Adipose tissue (tissue), 3 donors: ENCODE measurements at regions not wholly inside any gene's neighbourhood (a gene's known extent, or its start where the extent isn't known, plus 50 kb on each side); places are given as distances from the start of the nearest gene placed in this dataset.
"Not testable (repeated sequence)": the region's sequence is repeated elsewhere in the genome, so short reads cannot be mapped to it uniquely, and the experiment has no call there.

Experiments
- H3K27ac ChIP-seq: one replicate; pipeline ENCODE4 v1.5.1; 2013; ENCODE audit warnings: low read depth, low read length
- WGBS, 3 donors: extraction: QIAGEN DNeasy Blood & Tissue Kit; methylation state at CpG; one replicate each; pipeline ENCODE4 v1.1.7; 2013; 5-methylcytosine and 5-hydroxymethylcytosine counted together
- donor health status: healthy with polysubstance abuse.
- donor health status: Bipolar disorder and iron deficiency.
- donor health status: healthy.

DNA sequence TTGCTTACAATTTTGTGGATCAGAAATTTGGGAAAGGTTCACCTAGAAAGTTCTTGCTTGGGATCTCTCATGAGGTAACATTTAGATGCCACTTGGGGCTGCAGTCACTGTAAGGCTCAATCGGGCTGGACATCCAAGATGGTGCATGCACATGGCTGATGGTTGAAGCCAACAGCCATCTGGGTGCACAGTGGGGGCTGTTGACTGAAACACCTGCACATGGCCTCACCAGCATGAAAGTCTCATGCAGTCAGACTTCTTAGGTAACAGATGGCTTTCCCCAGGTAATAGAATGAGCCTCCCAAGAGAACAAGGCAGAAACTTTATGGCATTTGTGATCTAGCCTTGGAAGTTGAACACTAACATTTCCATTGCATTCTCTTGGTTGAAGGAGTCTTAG lies 740.7 kb upstream of the AUTS2 start:
- 90 to 100% (median 92%) methylated on average over 1 of the region's 1 CpG for WGBS, 3 donors
- H3K27ac ChIP-seq: no peak overlapping the region

DNA sequence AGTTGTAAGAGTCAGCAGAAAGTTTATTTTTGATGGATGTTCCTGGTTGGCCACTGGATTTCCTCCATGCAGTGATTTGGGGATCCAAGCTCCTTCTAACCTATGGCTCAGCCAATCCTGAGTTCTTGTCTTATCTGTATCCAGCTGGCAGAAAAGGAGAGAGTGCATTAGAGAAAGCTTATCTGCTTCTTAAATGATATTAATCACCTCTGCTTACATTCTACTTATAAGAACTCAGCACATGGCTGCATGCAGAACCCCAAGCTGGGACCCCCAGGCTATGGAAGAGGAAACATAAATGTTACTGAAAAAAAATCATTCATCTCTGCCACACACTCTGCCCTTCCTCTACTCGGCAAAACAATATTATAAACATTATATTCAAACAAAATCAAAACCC lies 739.8 kb upstream of the AUTS2 start:
- 69 to 79% (median 78%) methylated on average over 1 of the region's 1 CpG for WGBS, 3 donors
- no peak overlapping the region for H3K27ac ChIP-seq

DNA sequence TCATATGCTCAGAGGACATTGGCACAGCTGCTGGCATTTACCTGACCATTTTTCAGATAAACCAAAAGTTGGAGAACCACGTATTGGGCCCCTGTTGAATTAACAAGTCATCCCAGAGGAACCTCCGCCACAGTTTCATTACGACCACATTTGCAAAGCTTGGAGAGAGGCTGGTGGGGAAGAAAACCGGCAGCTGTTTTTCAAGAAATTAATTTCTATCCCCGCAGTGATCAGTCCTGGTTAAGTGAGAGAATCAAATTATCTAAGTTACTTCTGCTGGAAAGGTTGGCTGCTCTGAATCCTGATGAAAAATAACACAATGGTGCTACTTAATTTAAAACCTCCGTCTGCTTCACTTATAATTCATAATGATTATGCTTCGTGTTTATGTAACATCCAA lies 737.1 kb upstream of the AUTS2 start:
- 66 to 81% (median 79%) methylated on average over 7 of the region's 7 CpGs for WGBS, 3 donors
- H3K27ac ChIP-seq: no peak overlapping the region

DNA sequence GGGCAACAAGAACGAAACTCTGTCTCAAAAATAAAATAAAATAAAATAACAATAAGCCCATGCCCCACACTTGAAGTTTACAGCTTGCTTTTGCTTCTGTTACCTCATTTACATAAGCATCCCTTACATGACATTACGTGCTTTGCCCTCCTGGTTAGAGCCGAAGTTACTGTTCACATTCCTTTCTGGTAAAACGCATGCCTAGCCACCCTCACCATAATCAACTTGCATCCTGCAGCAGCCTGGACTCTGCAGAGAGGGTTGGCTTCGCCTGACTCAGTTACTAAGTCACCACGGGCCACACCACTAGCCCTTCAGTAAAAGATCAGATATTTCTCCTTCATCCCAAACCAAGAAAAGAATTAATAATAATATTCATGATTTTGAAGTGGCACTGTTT lies 736.0 kb upstream of the AUTS2 start:
- H3K27ac ChIP-seq: no peak overlapping the region
- 87 to 93% (median 90%) methylated on average over 6 of the region's 6 CpGs for WGBS, 3 donors

DNA sequence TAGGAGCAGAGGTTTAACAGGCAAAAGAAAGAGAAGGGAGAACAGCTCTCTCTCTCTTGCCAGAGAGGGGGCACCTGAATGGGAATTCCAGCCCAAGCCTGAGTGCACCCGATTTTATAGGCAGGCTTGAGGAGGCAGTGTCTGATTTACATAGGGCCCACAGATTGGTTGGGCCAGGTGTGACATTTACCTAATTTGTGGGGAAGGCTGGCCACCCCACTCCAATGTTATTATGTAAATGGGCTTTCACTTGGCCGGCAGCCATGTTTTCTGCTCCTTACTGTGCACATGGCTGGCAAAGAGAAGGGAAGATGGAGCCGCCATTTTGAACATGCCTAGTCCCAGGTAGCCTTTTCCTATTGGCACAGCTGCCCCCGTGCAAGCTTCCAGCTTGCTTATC lies 735.5 kb upstream of the AUTS2 start:
- 80 to 93% (median 87%) methylated on average over 4 of the region's 4 CpGs for WGBS, 3 donors
- no peak overlapping the region for H3K27ac ChIP-seq

DNA sequence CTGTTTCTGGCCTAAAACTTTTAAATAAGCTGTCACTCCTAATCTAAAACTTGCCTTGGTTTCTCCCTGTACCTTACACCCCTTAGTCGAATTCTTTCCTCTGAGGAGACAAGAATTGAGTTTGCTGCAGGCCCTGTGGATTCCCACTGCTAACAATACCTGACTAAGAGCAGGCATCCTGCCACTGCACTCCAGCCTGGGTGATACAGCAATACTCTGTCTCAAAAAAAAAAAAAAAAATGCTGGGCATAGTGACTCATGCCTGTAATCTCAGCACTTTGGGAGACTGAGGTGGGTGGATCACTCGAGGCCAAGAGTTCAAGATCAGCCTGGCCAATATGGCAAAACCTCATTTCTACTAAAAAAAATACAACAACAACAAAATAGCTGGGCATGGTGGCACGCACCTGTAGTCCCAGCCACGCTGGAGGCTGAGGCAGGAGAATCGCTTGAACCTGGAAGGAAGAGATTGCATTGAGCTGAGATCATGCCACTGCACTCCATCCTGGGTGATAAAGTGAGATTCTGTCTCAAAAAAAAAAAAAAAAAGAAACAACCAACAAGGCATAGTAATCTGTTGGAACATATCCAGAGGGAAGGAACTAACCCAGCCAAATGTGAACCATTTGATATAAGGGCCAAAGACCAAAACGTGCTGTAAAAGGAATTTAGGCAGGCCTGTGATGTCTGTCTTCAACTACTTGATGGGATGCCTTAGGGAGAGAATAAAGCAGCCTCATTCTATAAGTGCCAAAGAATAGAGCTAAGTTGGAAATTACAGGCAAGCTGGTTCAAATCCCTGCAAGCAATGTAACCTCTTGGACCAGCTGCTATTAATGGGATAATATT lies 732.7 kb upstream of the AUTS2 start:
- 65 to 76% (median 67%) methylated on average over 6 of the region's 6 CpGs for WGBS, 3 donors
- no peak overlapping the region for H3K27ac ChIP-seq

DNA sequence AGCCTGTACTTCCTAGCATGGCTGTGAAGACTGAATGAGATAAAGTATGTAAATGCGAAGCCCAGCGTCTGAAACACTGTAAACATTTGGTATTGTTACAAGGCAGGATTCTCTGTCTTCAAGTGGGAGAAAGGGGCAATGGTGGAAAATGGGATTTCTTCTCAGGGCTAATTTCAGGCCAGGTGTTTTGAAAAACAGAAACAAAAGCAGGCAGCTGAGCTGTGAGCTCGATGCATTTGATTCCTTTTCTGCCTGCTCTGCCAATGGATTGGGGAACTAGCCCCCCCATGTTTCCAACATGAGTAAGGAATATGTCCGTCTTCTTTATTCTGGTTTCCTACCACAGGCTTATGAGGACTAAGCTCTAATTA lies 732.1 kb upstream of the AUTS2 start:
- no peak overlapping the region for H3K27ac ChIP-seq
- 77 to 79% (median 78%) methylated on average over 4 of the region's 4 CpGs for WGBS, 3 donors

DNA sequence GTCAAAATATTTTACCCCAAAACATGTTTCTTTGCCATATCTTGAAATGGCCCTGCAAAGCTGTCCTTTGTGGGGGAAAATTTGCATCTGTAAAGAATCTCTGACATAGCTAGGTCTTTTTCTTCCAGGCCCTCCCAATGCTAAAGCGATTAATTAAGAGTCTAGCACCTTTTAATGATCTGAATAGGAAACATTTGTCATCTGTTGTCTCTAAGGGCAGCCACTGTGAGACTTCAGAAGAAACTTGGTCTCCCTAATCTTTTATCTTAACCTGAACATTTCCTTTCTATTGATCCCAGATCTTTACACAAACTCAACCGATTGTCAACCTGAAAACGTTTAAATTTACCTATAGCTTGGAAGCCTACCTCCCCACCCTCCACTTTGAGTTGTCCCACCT lies 731.6 kb upstream of the AUTS2 start:
- H3K27ac ChIP-seq: not testable (repeated sequence)
- 65 to 84% (median 71%) methylated on average over 3 of the region's 3 CpGs for WGBS, 3 donors

DNA sequence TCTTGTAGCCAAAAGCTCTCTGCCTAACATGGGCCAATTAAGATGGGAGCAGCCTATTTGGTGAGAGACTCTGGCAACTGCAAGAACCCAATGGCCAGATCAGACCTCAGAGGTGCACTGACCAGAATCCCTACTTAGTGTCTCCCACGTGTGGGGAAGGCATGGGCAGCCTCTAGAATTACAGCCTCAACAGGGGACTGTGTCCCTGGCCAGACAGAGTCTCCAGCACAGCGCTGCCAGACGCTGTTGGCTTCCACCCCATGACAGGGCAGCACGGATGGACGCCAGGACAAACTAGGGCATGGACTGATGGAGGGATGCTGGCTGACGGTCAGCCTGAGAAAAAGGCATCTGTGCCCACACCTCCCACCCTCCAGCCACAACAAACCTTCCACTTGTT lies 729.3 kb upstream of the AUTS2 start:
- 71 to 77% (median 73%) methylated on average over 6 of the region's 6 CpGs for WGBS, 3 donors
- no peak overlapping the region for H3K27ac ChIP-seq

DNA sequence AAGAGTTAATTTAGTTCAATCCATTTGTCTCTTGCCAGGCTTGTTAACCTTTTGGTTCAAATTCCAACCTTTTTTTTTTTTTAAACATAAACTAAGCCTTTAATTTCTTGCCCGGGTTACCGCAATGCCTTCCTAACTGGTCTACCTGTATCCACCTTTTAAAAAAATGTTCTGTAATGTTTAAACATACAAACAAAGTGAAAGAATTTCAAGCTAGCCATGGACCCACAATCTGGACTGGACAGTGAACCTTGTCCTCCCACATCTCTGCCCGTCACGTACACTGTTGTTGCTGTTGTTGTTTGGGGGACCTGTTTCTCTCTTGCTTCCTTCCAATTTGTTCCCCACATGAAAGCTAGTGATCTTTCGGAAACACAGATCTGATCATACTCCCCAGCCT lies 724.7 kb upstream of the AUTS2 start:
- H3K27ac ChIP-seq: no peak overlapping the region
- 70 to 87% (median 77%) methylated on average over 5 of the region's 5 CpGs for WGBS, 3 donors

DNA sequence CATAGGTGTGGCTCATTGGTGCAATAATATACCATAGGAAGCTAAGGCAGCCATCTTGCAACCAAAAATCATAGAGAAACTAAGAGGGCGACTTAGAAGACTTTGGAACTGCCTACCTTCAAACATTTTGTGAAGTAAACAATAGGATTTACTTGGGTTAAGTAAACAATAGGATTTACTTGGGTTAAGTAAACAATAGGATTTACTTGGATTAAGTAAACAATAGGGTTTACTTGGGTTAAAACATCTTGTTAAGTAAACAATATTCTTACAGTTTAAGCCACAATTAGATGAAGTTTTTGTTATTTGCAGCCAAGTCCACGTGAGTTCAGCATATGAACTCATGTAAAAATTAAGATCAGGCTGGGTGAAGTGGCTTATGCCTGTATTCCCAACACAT lies 722.4 kb upstream of the AUTS2 start:
- WGBS, 3 donors: 55 to 84% (median 73%) methylated on average over 2 of the region's 2 CpGs
- no peak overlapping the region for H3K27ac ChIP-seq

DNA sequence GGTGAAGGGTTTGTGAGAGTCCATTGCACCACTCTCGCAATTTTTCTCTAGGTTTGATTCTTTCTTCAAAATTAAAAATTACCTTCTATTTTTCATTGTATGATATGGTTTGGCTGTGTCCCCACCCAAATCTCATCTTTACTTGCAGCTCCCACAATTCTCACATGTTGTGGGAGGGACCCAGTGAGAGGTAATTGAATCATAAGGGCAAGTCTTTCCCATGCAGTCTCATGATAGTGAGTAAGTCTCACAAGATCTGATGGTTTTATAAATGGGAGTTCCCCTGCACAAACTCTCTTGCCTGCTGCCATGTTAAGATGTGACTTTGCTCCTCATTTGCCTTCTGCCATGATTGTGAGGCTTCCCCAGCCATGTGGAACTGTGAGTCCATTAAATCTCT lies 711.2 kb upstream of the AUTS2 start:
- 89 to 97% (median 96%) methylated on average over 1 of the region's 1 CpG for WGBS, 3 donors

DNA sequence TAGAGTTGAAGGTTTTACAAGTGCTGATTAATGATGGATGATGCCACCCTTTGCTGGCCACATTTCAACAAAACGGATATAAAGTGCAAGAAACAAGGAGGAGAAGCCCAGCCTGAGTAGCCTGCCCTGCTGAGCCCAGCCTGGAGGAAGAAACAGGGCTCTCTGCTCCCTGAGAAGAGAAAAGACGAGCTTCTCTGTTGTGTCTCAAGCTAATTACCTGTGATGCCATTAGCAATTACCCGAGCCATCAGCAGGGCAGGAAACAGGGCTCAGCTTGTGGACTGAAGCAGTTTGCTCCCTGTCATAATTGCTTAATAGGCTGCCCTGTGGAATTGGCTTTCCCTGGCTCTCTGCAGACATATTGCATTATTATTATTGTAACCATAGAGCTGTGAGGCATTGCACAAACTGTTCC lies 709.3 kb upstream of the AUTS2 start:
- WGBS, 3 donors: 42 to 55% (median 46%) methylated on average over 3 of the region's 3 CpGs

More for the DNA sequence above, 711.2 kb upstream of the AUTS2 start:
- H3K27ac ChIP-seq: not testable (repeated sequence)

DNA sequence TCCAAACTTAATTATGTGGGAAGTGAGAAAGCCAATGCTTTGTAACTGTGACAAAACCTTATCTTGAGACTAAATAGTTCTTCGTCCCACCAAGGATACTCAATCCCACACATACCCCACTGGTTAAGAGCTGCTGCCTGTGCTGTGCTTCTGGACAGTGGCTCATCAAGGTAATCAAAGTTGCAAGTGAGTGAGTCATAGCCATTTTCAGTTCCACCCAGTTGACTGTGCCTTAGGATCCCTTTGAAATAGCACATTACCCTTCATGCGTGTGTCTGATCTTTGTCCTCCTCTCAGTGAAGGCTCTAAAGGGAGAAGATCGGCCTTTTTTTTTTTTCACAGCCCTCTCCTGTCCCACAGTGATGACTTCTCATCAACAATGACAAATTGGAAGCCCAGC lies 706.0 kb upstream of the AUTS2 start:
- 84 to 90% (median 86%) methylated on average over 3 of the region's 3 CpGs for WGBS, 3 donors
- H3K27ac ChIP-seq: no peak overlapping the region

More for the DNA sequence above, 709.3 kb upstream of the AUTS2 start:
- H3K27ac ChIP-seq: no peak overlapping the region

DNA sequence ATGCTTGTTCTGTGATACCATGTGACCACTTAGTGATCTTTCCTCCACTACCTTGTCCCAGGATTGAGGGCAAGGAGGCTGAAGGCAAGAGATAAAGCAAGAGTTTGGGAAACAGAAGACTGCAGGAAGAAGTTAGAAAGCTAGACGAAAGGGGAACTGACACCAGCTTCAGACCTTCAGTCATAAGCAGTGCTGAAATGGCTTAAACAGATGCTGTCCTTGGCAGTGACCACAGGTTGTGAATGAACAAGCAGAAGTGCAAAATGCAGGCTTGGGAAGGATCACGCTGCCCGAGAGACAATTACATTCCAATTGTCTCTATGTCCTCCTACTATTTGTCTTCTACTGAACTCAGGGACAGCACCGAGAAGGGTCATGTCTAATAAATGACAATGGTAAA lies 704.9 kb upstream of the AUTS2 start:
- WGBS, 3 donors: 55 to 56% (median 56%) methylated on average over 4 of the region's 4 CpGs
- no peak overlapping the region for H3K27ac ChIP-seq

DNA sequence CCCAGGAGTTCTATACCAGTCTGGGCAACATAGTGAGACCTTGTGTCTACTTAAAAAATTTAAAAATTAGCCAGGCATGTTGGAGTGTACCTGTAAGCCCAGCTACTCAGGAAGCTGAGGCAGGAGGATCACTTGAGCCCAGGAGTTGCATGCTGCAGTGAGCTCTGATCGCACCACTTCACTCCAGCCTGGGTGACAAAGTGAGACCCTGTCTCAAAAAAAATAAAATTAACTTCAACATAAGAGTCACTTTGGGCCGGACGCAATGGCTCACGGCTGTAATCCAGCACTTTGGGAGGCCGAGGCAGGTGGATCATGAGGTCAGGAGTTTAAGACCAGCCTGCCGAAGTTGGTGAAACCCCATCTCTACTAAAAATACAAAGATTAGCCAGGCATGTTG lies 699.1 kb upstream of the AUTS2 start:
- not testable (repeated sequence) for H3K27ac ChIP-seq
- 86 to 93% (median 92%) methylated on average over 6 of the region's 6 CpGs for WGBS, 3 donors

DNA sequence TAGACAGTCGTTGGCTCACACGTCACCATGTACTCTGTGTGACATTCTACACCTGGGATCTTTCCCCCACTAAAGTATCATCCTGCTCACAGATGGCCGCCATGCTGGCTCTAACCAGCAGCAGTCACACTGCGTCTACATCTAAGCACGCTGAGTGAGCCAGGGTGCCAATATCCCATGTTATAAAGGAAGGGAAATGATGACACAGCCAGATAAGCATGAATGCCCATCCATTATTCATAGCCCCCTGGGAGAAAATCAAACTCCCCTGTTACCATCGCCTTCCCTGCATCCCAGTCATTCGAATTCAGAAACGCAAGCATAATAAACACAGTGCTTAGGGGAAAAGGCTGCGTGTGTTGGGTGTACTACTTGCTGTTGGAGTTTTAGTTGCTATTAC lies 698.2 kb upstream of the AUTS2 start:
- 84 to 90% (median 88%) methylated on average over 9 of the region's 9 CpGs for WGBS, 3 donors

DNA sequence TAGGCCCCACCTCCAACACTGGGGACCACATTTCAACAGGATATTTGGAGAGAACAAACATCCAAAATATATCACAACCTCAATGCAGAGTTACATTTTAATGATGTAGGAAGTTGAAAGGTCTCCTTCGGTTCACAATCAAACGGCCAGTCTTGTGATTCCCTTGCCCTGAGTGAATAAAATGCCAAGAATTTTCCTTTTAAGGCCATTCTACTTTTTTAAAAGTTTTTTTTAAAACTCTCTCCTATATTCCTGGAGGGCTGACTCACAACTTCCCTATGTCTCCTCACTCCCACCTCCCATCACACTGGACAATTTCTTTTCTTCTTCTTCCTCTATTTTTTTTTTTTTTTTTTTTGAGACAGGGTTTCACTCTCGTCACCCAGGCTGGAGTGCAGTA lies 693.6 kb upstream of the AUTS2 start:
- no peak overlapping the region for H3K27ac ChIP-seq
- 64 to 83% (median 69%) methylated on average over 3 of the region's 3 CpGs for WGBS, 3 donors

More for the DNA sequence above, 698.2 kb upstream of the AUTS2 start:
- no peak overlapping the region for H3K27ac ChIP-seq

DNA sequence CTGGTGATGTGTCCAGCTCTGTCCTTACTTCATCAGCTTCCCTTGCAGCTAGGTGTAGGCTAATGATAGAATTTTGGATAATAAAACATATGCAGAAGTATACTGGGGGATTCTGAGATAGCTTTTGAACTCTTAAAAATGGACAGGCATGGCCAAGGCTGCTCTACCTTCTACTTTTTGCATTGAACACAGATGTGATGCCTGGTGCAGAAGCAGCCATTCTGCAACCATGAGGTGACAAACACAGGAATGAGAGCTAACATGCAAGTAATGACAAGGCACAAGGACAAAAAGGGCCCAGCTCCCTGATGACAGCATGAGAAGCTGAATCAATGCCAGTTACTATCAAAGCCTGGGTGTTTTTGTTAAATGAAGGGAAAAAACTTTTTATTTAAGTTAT lies 686.5 kb upstream of the AUTS2 start:
- no peak overlapping the region for H3K27ac ChIP-seq

DNA sequence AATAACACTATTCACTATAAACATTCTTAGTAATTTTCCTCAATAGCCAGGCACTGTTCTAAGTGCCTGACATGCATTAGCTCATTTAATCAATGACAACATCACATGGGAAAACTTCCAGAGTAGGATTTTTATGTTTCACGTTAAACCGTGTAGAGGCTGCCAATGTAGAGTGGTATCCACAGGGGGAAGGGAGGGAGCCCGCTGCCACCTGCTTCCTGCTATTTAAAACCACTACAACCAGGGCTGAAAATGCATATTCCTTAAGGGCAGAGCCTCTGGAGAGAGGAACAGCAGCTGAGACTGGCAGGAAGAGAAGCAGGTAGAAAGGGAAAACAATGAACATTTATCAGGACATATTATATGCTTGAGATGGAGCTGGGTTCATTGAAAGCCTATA lies 684.3 kb upstream of the AUTS2 start:
- 30 to 43% (median 31%) methylated on average over 3 of the region's 3 CpGs for WGBS, 3 donors

More for the DNA sequence above, 684.3 kb upstream of the AUTS2 start:
- H3K27ac ChIP-seq: no peak overlapping the region
